ENCODE measurements at regions not wholly inside any gene's neighbourhood (a gene's known extent, or its start where the extent isn't known, plus 50 kb on each side); places are given as distances from the start of the nearest gene placed in this dataset.

- no peak overlapping the region for H3K27ac ChIP-seq (replicated peaks)
- intact Hi-C loops (cut with micrococcal nuclease), result no loop called here
- DNase-seq, result no peak
- peaks cover 15% of the 10 kb centered on the region for H3K4me1 ChIP-seq
- H3K27me3 ChIP-seq (ENCODE audit: low read depth), result no peaks in the 10 kb centered on the region
- H3K36me3 ChIP-seq, result no peaks in the 10 kb centered on the region
- H3K4me3 ChIP-seq, result no peak overlapping the region
- TF ChIP-seq, protein P1, sequence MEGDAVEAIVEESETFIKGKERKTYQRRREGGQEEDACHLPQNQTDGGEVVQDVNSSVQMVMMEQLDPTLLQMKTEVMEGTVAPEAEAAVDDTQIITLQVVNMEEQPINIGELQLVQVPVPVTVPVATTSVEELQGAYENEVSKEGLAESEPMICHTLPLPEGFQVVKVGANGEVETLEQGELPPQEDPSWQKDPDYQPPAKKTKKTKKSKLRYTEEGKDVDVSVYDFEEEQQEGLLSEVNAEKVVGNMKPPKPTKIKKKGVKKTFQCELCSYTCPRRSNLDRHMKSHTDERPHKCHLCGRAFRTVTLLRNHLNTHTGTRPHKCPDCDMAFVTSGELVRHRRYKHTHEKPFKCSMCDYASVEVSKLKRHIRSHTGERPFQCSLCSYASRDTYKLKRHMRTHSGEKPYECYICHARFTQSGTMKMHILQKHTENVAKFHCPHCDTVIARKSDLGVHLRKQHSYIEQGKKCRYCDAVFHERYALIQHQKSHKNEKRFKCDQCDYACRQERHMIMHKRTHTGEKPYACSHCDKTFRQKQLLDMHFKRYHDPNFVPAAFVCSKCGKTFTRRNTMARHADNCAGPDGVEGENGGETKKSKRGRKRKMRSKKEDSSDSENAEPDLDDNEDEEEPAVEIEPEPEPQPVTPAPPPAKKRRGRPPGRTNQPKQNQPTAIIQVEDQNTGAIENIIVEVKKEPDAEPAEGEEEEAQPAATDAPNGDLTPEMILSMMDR (IDR thresholded peaks at IDR 0.05; ENCODE audit: borderline replicate concordance), result no peak
- peaks cover 26% of the 10 kb centered on the region for H3K9me3 ChIP-seq (replicated peaks)
Measured at GRCh38 chr6:140017470-140017869, 643.0 kb upstream of the CITED2 start.

DNA sequence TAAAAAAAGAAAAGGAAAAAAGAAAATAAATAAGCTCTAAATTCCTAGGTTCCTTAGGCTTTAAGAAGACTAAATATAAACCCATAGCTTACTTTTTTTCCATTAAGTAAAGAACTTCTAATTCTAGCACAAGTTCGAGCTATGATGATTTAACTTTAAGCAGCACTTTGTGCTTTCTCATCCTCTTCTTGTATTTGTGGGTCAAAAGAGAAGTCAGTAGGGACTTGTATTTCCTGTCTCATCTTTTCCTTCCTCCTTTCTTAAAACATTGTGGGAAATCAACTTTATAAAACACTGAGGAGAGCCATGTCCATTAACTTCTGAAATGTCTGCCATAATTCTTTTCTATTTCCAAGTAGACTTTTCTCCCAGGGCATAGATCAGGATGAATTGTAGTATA is 637.7 kb upstream of the CITED2 start:
- peaks cover 6% of the 10 kb centered on the region for H3K9me3 ChIP-seq (replicated peaks)
- intact Hi-C loops (cut with micrococcal nuclease), result no loop called here
- no peaks in the 10 kb centered on the region for H3K36me3 ChIP-seq
- H3K27me3 ChIP-seq (ENCODE audit: low read depth), result no peaks in the 10 kb centered on the region
- H3K27ac ChIP-seq (replicated peaks), result peak overlapping the region; percentile 75
- no peak overlapping the region for H3K4me3 ChIP-seq
- peaks cover 24% of the 10 kb centered on the region for H3K4me1 ChIP-seq
- no peak for DNase-seq
- TF ChIP-seq, protein P1 (IDR thresholded peaks at IDR 0.05; ENCODE audit: borderline replicate concordance), result no peak

DNA sequence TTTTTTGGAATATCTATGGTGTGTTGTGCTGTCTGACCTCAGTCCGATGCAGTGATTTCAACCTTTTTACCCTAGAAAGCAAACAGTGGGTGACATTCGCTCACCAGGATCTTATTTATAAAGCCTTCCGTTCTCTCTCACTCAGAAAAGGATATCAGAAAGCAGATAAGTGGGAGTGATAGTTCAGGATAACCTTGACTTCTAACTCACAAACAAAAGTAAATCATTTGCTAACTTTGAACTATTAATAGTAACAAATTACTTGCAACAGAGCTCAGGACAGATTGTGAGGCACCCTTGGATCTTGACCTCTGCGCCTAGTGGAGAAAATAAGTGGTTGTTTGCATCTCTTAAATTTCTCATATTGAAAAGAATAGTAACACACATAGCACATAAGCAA is 637.1 kb upstream of the CITED2 start:
- intact Hi-C loops (cut with micrococcal nuclease), result no loop called here
- peak overlapping the region; percentile 75 for H3K27ac ChIP-seq (replicated peaks)
- no peak for DNase-seq
- peaks cover 6% of the 10 kb centered on the region for H3K9me3 ChIP-seq (replicated peaks)
- H3K4me3 ChIP-seq, result no peak overlapping the region
- no peaks in the 10 kb centered on the region for H3K27me3 ChIP-seq (ENCODE audit: low read depth)
- peaks cover 24% of the 10 kb centered on the region for H3K4me1 ChIP-seq
- H3K36me3 ChIP-seq, result no peaks in the 10 kb centered on the region
- TF ChIP-seq, protein P1 (IDR thresholded peaks at IDR 0.05; ENCODE audit: borderline replicate concordance), result peak; percentile 40

- intact Hi-C loops (cut with micrococcal nuclease), result no loop called here
- Histone ChIP-seq H3K27ac (replicated peaks) (no peak overlapping the region), H3K4me1 (peaks cover 24% of the 10 kb centered on the region), H3K36me3 (no peaks in the 10 kb centered on the region), H3K27me3 (ENCODE audit: low read depth) (no peaks in the 10 kb centered on the region), H3K9me3 (replicated peaks) (peaks cover 8% of the 10 kb centered on the region), H3K4me3 (no peak overlapping the region)
- TF ChIP-seq, protein P1 (IDR thresholded peaks at IDR 0.05; ENCODE audit: borderline replicate concordance), result no peak
- DNase-seq, result no peak
Measured at GRCh38 chr6:140009286-140009685, 634.8 kb upstream of the CITED2 start.

DNA sequence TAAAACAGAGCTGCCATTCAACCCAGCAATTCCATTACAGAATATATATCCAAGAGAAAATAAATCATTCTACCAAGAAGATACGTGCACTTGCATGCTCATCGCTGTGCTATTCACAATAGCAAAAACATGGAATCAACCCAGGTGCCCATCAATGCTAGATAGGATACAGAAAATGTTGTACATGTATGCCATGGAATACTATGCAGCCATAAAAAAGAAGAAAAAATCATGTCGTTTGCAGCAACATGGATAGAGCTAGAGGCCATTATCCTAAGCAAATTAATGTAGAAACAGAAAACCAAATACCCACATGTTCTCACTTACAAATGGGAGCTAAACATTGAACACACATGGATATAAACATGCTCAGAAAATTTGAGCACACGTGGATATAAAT is 633.1 kb upstream of the CITED2 start:
- Histone ChIP-seq H3K4me1 (peaks cover 18% of the 10 kb centered on the region), H3K9me3 (replicated peaks) (peaks cover 9% of the 10 kb centered on the region), H3K27me3 (ENCODE audit: low read depth) (no peaks in the 10 kb centered on the region), H3K27ac (replicated peaks) (no peak overlapping the region), H3K36me3 (no peaks in the 10 kb centered on the region), H3K4me3 (no peak overlapping the region)
- TF ChIP-seq, protein P1 (IDR thresholded peaks at IDR 0.05; ENCODE audit: borderline replicate concordance), result no peak
- no peak for DNase-seq
- intact Hi-C loops (cut with micrococcal nuclease), result no loop called here

- TF ChIP-seq, protein P1 (IDR thresholded peaks at IDR 0.05; ENCODE audit: borderline replicate concordance), result no peak
- Histone ChIP-seq H3K4me1 (peaks cover 9% of the 10 kb centered on the region), H3K27me3 (ENCODE audit: low read depth) (no peaks in the 10 kb centered on the region), H3K36me3 (no peaks in the 10 kb centered on the region), H3K4me3 (no peak overlapping the region), H3K9me3 (replicated peaks) (peaks cover 9% of the 10 kb centered on the region), H3K27ac (replicated peaks) (no peak overlapping the region)
- no peak for DNase-seq
- intact Hi-C loops (cut with micrococcal nuclease), result no loop called here
Measured at GRCh38 chr6:140003217-140003616, 628.8 kb upstream of the CITED2 start.
